ENCODE measurements at regions not wholly inside any gene's neighbourhood (a gene's known extent, or its start where the extent isn't known, plus 50 kb on each side); places are given as distances from the start of the nearest gene placed in this dataset.

DNA sequence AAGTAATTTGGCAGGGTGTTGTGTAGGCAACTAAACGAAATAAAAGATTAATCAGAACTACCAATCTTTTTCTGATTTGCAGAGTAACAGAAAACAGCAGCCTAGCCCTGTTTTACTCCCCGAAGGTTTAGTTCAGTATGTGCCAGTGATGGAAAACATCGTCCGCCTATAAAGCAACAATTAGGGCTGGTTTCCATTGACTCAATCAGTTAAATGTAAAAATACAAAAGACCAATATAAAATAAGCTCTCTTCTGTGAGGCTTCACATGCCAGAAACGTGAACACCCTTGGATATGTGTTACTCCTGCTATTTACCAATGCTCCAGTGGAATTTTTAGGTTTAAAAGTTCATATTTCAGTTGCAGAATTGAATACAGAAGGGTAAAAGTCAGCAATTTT is 210.5 kb upstream of the RSPO3 start:
- no peak for TF ChIP-seq POLR2A (IDR thresholded peaks at IDR 0.05)
- TF ChIP-seq, protein P1, sequence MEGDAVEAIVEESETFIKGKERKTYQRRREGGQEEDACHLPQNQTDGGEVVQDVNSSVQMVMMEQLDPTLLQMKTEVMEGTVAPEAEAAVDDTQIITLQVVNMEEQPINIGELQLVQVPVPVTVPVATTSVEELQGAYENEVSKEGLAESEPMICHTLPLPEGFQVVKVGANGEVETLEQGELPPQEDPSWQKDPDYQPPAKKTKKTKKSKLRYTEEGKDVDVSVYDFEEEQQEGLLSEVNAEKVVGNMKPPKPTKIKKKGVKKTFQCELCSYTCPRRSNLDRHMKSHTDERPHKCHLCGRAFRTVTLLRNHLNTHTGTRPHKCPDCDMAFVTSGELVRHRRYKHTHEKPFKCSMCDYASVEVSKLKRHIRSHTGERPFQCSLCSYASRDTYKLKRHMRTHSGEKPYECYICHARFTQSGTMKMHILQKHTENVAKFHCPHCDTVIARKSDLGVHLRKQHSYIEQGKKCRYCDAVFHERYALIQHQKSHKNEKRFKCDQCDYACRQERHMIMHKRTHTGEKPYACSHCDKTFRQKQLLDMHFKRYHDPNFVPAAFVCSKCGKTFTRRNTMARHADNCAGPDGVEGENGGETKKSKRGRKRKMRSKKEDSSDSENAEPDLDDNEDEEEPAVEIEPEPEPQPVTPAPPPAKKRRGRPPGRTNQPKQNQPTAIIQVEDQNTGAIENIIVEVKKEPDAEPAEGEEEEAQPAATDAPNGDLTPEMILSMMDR (IDR thresholded peaks at IDR 0.05), result no peak
